GM12875 (cell line): ENCODE measurements at regions not wholly inside any gene's neighbourhood (a gene's known extent, or its start where the extent isn't known, plus 50 kb on each side); places are given as distances from the start of the nearest gene placed in this dataset.

ENCODE experiments used
- H3K4me3 ChIP-seq: one replicate; pipeline ENCODE4 v1.5.1; 2011; ENCODE audit warnings: low read depth, low read length, control low read depth
- TF ChIP-seq, protein P1 (sequence below): IDR thresholded peaks from 2 replicates; pipeline ENCODE4 v1.5.1; 2011; ENCODE audit warnings: low read depth, mild to moderate bottlenecking, control low read depth, inconsistent platforms, low read length, moderate library complexity, borderline replicate concordance; ENCODE audit not compliant: insufficient read depth

DNA sequence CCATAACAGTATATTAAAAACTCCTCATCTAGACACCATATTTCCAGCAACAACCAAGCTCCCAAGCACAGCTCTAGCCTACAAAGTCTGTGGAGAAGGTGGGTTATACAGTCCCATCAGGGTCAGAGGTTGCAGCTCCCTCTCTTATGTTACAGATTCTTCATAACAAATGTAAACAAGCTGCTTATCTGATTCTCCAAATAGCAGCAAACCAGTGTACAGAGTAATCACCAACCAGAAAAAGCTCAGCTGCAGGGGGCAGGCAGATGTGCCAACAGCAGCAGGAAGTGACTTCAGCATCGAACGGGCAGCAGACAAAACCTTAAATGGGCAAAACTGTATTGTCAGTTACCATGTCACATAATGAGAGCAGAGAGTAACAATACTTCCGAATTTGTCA lies 52.9 kb upstream of the NABP1 start:
- TF ChIP-seq, protein P1, sequence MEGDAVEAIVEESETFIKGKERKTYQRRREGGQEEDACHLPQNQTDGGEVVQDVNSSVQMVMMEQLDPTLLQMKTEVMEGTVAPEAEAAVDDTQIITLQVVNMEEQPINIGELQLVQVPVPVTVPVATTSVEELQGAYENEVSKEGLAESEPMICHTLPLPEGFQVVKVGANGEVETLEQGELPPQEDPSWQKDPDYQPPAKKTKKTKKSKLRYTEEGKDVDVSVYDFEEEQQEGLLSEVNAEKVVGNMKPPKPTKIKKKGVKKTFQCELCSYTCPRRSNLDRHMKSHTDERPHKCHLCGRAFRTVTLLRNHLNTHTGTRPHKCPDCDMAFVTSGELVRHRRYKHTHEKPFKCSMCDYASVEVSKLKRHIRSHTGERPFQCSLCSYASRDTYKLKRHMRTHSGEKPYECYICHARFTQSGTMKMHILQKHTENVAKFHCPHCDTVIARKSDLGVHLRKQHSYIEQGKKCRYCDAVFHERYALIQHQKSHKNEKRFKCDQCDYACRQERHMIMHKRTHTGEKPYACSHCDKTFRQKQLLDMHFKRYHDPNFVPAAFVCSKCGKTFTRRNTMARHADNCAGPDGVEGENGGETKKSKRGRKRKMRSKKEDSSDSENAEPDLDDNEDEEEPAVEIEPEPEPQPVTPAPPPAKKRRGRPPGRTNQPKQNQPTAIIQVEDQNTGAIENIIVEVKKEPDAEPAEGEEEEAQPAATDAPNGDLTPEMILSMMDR = no peak
- H3K4me3 ChIP-seq = no peak overlapping the region

DNA sequence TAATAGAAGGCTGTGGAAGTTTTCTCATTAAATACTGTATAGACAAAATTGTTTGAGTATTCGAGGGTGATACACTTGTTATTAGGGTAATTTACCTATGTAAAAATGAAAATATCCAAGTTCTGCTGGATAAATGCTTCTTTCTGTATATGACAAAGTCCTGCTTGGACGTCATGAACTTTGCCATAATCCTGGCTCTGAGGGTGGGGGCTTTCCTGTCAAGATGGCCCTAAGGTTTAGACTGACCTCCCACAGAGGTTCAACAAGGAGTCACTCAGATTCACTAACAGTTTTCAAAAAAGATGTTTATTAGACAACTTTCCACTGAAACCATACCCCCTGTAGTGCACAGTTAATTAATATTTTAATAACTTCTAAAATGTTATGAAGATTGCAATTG lies 52.5 kb upstream of the NABP1 start:
- TF ChIP-seq, protein P1 = no peak
- no peak overlapping the region for H3K4me3 ChIP-seq

DNA sequence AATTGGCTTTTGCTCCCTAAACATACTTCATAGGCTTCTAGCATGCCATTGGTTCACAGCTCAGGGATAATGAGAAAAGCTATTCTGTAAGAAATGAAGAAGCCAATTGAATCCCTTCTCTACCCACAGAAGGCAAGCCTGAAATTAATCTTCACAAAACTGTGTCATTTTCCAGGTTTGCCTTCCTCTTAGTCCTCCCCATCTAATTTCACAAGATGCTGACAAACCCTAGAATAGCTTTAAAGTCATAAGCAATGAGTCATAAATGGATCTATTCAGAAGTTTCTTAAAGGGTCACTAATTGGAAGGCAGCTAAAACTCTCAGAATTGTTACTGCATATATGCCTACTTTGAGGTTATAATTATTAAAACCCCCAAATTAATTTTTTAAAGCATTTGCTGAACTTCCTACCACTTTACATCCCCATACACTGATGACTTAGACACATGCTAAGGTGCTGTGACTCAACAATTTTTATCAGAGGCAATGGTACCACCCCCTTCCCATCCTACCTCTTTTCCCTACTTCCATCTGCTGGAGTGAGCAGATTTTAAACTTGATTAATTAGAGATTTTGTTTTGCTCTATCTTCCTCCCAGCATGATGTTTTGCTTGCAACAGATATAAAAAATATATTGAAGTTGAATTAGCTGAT lies 51.3 kb upstream of the NABP1 start:
- H3K4me3 ChIP-seq = no peak overlapping the region
- TF ChIP-seq, protein P1 = no peak

DNA sequence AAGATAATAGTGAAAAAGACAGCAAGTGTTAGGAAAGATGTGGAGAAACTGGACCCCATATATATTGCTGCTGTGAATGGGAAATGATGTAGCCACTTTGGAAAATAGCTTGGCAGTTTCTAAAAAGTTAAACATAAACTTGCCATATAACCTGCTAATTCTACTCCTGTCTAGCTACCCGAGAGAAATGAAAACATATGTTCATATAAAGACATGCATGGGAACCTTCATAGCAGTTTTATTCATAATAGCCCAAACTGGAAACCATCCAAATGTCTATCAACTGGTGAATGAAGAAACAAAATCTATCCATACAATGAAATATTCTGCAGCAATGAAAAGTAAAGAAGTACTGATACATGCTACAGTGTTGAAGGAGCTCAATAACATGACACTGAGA lies 50.4 kb upstream of the NABP1 start:
- TF ChIP-seq, protein P1 = no peak
- no peak overlapping the region for H3K4me3 ChIP-seq
